Neuronal stem cell (in vitro differentiated cells): ENCODE measurements at regions not wholly inside any gene's neighbourhood (a gene's known extent, or its start where the extent isn't known, plus 50 kb on each side); places are given as distances from the start of the nearest gene placed in this dataset.

ENCODE experiments used
- DNase-seq: peaks from one replicate; pipeline ENCODE4 v3.0.0-alpha.2; 2013; ENCODE audit warnings: low spot score
- H2AFZ ChIP-seq: one replicate; pipeline ENCODE4 v1.6.1; 2013; ENCODE audit warnings: mild to moderate bottlenecking, low read length, inconsistent platforms
- H2AK5ac ChIP-seq: 2 replicates; pipeline ENCODE4 v1.6.1; 2013; ENCODE audit warnings: low read depth, mild to moderate bottlenecking, inconsistent platforms, low read length, moderate library complexity, mixed read lengths
- H2BK120ac ChIP-seq: 2 replicates; pipeline ENCODE4 v1.6.1; 2013; ENCODE audit warnings: low read depth, mild to moderate bottlenecking, inconsistent platforms, low read length, moderate library complexity, mixed read lengths
- H2BK12ac ChIP-seq: one replicate; pipeline ENCODE4 v1.6.1; 2013; ENCODE audit warnings: low read length, inconsistent platforms
- H2BK15ac ChIP-seq: 2 replicates; pipeline ENCODE4 v1.6.1; 2013; ENCODE audit warnings: mild to moderate bottlenecking, low read length, inconsistent platforms, mixed read lengths
- H2BK5ac ChIP-seq: one replicate; pipeline ENCODE4 v1.6.1; 2013; ENCODE audit warnings: inconsistent platforms, mild to moderate bottlenecking, low read length, moderate library complexity
- H3K14ac ChIP-seq: one replicate; pipeline ENCODE4 v1.6.1; 2013; ENCODE audit warnings: low read length, inconsistent platforms
- H3K18ac ChIP-seq: 2 replicates; pipeline ENCODE4 v1.6.1; 2013; ENCODE audit warnings: low read length, inconsistent platforms
- H3K23ac ChIP-seq: 2 replicates; pipeline ENCODE4 v1.6.1; 2013; ENCODE audit warnings: low read depth, mild to moderate bottlenecking, mixed read lengths, low read length, inconsistent platforms; ENCODE audit not compliant: poor library complexity
- H3K27ac ChIP-seq: replicated peaks from 3 replicates; pipeline ENCODE4 v1.5.1; 2013; ENCODE audit warnings: low read length, inconsistent platforms
- H3K27me3 ChIP-seq, 3 experiments: 2 replicates each; pipeline ENCODE4 v1.6.1; 2013; ENCODE audit warnings: low read length in 3 of 3, mild to moderate bottlenecking in 2 of 3, inconsistent platforms in 1 of 3, low read depth in 1 of 3, mixed read lengths in 1 of 3, moderate library complexity in 1 of 3; ENCODE audit not compliant: control insufficient read depth in 3 of 3, insufficient read depth in 3 of 3
- H3K36me3 ChIP-seq, 2 donors: replicated peaks in 1 of 2; 2 replicates each; pipeline ENCODE4 v1.6.1; 2013; ENCODE audit warnings: low read length in 2 of 2; ENCODE audit not compliant: control insufficient read depth in 2 of 2, insufficient read depth in 2 of 2
- H3K4ac ChIP-seq: 2 replicates; pipeline ENCODE4 v1.6.1; 2013; ENCODE audit warnings: inconsistent platforms, mild to moderate bottlenecking, low read length, moderate library complexity
- H3K4me1 ChIP-seq, 2 donors: 1 replicate in 1 of 2; 2 replicates in 1 of 2; pipeline ENCODE4 v1.6.1; 2013; ENCODE audit warnings: low read length in 2 of 2, low read depth in 1 of 2; ENCODE audit not compliant: control insufficient read depth in 2 of 2, insufficient read depth in 1 of 2
- H3K4me2 ChIP-seq: one replicate; pipeline ENCODE4 v1.6.1; 2013; ENCODE audit warnings: mild to moderate bottlenecking, low read length, inconsistent platforms; ENCODE audit not compliant: insufficient read depth, poor library complexity, severe bottlenecking
- H3K4me3 ChIP-seq, 2 donors: 2 replicates each; pipeline ENCODE4 v1.5.1; 2013; ENCODE audit warnings: low read length in 2 of 2, mild to moderate bottlenecking in 2 of 2, inconsistent platforms in 1 of 2, moderate library complexity in 1 of 2
- H3K79me1 ChIP-seq: one replicate; pipeline ENCODE4 v1.6.1; 2013; ENCODE audit warnings: low read depth, mild to moderate bottlenecking, inconsistent platforms, low read length, moderate library complexity
- H3K9ac ChIP-seq: one replicate; pipeline ENCODE4 v1.6.1; 2013; ENCODE audit warnings: mild to moderate bottlenecking, low read depth, low read length, inconsistent platforms; ENCODE audit not compliant: poor library complexity
- H3K9me3 ChIP-seq, 2 donors: replicated peaks in 1 of 2; 2 replicates each; pipeline versions ENCODE3 to v1.6.1; 2013; ENCODE audit warnings: low read length in 2 of 2, mild to moderate bottlenecking in 2 of 2, inconsistent platforms in 1 of 2, low read depth in 1 of 2, mixed read lengths in 1 of 2, moderate library complexity in 1 of 2; ENCODE audit not compliant: control insufficient read depth in 2 of 2, insufficient read depth in 1 of 2
- H4K8ac ChIP-seq: one replicate; pipeline ENCODE4 v1.6.1; 2013; ENCODE audit warnings: low read depth, mild to moderate bottlenecking, inconsistent platforms, low read length, moderate library complexity
- H4K91ac ChIP-seq: one replicate; pipeline ENCODE4 v1.6.1; 2013; ENCODE audit warnings: low read length, low read depth, mild to moderate bottlenecking, inconsistent platforms; ENCODE audit not compliant: poor library complexity
- WGBS, 2 donors: extraction: QIAGEN DNeasy Blood & Tissue Kit; methylation state at CpG; one replicate each; pipeline ENCODE4 v1.1.7; 2013; ENCODE audit warnings: missing lambda C conversion rate in 2 of 2, mixed read lengths in 1 of 2; ENCODE audit not compliant: insufficient read length in 2 of 2, insufficient replicate concordance in 1 of 2; ENCODE audit errors: extremely low coverage in 2 of 2; 5-methylcytosine and 5-hydroxymethylcytosine counted together

GRCh38 chr7:47677664-47678063, 95.8 kb upstream of the TNS3 start:
- Histone ChIP-seq H3K4me1 (peaks cover 0 to 13% of the 10 kb centered on the region in 2 donors), H3K23ac (no peak overlapping the region), H2BK5ac (no peak overlapping the region), H3K4ac (no peak overlapping the region), H3K4me3 (no peak overlapping the region), H3K79me1 (no peaks in the 10 kb centered on the region), H3K4me2 (no peak overlapping the region), H3K27me3 (peaks cover 0 to 6% (median 0%) of the 10 kb centered on the region in 3 experiments), H3K18ac (no peak overlapping the region), H3K14ac (no peak overlapping the region), H4K91ac (no peak overlapping the region), H3K9me3 (no peaks in the 10 kb centered on the region), H3K9ac (no peak overlapping the region), H2BK15ac (no peak overlapping the region), H2AFZ (no peak overlapping the region), H3K36me3 (no peaks in the 10 kb centered on the region), H2BK12ac (no peak overlapping the region), H2AK5ac (no peak overlapping the region), H2BK120ac (no peak overlapping the region), H3K27ac (no peak overlapping the region), H4K8ac (no peak overlapping the region)
- DNase-seq, result no peak
- WGBS, 2 donors, result no CpG with 5 or more reads among the region's 1 CpG

- Histone ChIP-seq H2BK120ac (no peak overlapping the region), H2AK5ac (no peak overlapping the region), H4K8ac (no peak overlapping the region), H3K9ac (no peak overlapping the region), H3K4me1 (peaks cover 0 to 17% of the 10 kb centered on the region in 2 donors), H3K4me3 (no peak overlapping the region), H3K36me3 (no peaks in the 10 kb centered on the region), H3K23ac (no peak overlapping the region), H3K79me1 (no peaks in the 10 kb centered on the region), H2BK12ac (no peak overlapping the region), H3K18ac (no peak overlapping the region), H2AFZ (no peak overlapping the region), H3K14ac (no peak overlapping the region), H2BK15ac (no peak overlapping the region), H3K9me3 (no peaks in the 10 kb centered on the region), H3K4me2 (no peak overlapping the region), H3K27ac (no peak overlapping the region), H2BK5ac (no peak overlapping the region), H3K4ac (no peak overlapping the region), H4K91ac (no peak overlapping the region), H3K27me3 (peaks cover 0 to 6% (median 0%) of the 10 kb centered on the region in 3 experiments)
- no peak for DNase-seq
- WGBS, 2 donors, result no CpG with 5 or more reads among the region's 2 CpGs
Observed at GRCh38 chr7:47677093-47677492, 95.2 kb upstream of the TNS3 start.

GRCh38 chr7:47672977-47673381, 91.1 kb upstream of the TNS3 start:
- Histone ChIP-seq H3K79me1 (no peaks in the 10 kb centered on the region), H3K18ac (no peak overlapping the region), H3K27me3 (peaks cover 0 to 6% (median 0%) of the 10 kb centered on the region in 3 experiments), H3K4ac (no peak overlapping the region), H3K4me1 (peaks cover 0 to 15% of the 10 kb centered on the region in 2 donors), H3K9ac (no peak overlapping the region), H2BK12ac (no peak overlapping the region), H3K27ac (no peak overlapping the region), H3K9me3 (no peaks in the 10 kb centered on the region), H2BK5ac (no peak overlapping the region), H3K4me3 (no peak overlapping the region), H3K36me3 (no peaks in the 10 kb centered on the region), H2AK5ac (no peak overlapping the region), H2AFZ (no peak overlapping the region), H3K14ac (no peak overlapping the region), H4K8ac (no peak overlapping the region), H2BK15ac (no peak overlapping the region), H3K4me2 (no peak overlapping the region), H4K91ac (no peak overlapping the region), H3K23ac (no peak overlapping the region), H2BK120ac (no peak overlapping the region)
- DNase-seq, result no peak
- no CpG with 5 or more reads among the region's 3 CpGs for WGBS, 2 donors

GRCh38 chr7:47672271-47672791, 90.4 kb upstream of the TNS3 start:
- Histone ChIP-seq H3K9ac (no peak overlapping the region), H2BK15ac (no peak overlapping the region), H2BK12ac (no peak overlapping the region), H3K14ac (no peak overlapping the region), H3K79me1 (no peaks in the 10 kb centered on the region), H3K4ac (no peak overlapping the region), H3K4me1 (peaks cover 0 to 15% of the 10 kb centered on the region in 2 donors), H2AK5ac (no peak overlapping the region), H4K91ac (no peak overlapping the region), H2AFZ (no peak overlapping the region), H2BK5ac (no peak overlapping the region), H3K9me3 (no peaks in the 10 kb centered on the region), H3K4me3 (no peak overlapping the region), H3K27ac (no peak overlapping the region), H3K36me3 (no peaks in the 10 kb centered on the region), H3K23ac (no peak overlapping the region), H3K4me2 (no peak overlapping the region), H3K18ac (no peak overlapping the region), H4K8ac (no peak overlapping the region), H2BK120ac (no peak overlapping the region), H3K27me3 (peaks cover 0 to 6% (median 0%) of the 10 kb centered on the region in 3 experiments)
- no CpG with 5 or more reads among the region's 7 CpGs for WGBS, 2 donors
- no peak for DNase-seq
